Suprapubic skin (tissue), 4 donors: ENCODE measurements at regions not wholly inside any gene's neighbourhood (a gene's known extent, or its start where the extent isn't known, plus 50 kb on each side); places are given as distances from the start of the nearest gene placed in this dataset.

ENCODE experiments used
- CTCF ChIP-seq, 2 donors: fragments of 200-600 bp in 1 of 2; fragments of 450-650 bp in 1 of 2; sonication (generic) in 1 of 2; IDR thresholded peaks; one replicate each; pipeline ENCODE4 v1.5.1; 2016 to 2019; ENCODE audit warnings: antibody characterized with exemption in 2 of 2, mild to moderate bottlenecking in 1 of 2, moderate library complexity in 1 of 2
- POLR2A ChIP-seq, 2 donors: fragments of 450-650 bp; IDR thresholded peaks; one replicate each; pipeline ENCODE4 v1.6.1; 2017; ENCODE audit warnings: antibody characterized with exemption in 2 of 2, mild to moderate bottlenecking in 2 of 2, moderate library complexity in 2 of 2
- POLR2AphosphoS5 ChIP-seq, 3 donors: sonication (generic); formaldehyde crosslinking; IDR thresholded peaks; one replicate each; pipeline ENCODE4 v1.6.1; 2017; ENCODE audit warnings: antibody characterized with exemption in 3 of 3

GRCh38 chr16:86852135-86852534, 273.8 kb downstream of the FOXL1 start:
- TF ChIP-seq CTCF (IDR thresholded peaks at IDR 0.05) (no peak), POLR2A (IDR thresholded peaks at IDR 0.05) (no peak), POLR2AphosphoS5 (IDR thresholded peaks at IDR 0.05) (no peak)
